ENCODE measurements at regions not wholly inside any gene's neighbourhood (a gene's known extent, or its start where the extent isn't known, plus 50 kb on each side); places are given as distances from the start of the nearest gene placed in this dataset.

GRCh38 chr4:179029683-179030082 is 1587.4 kb upstream of the AGA start (continued):
- TF ChIP-seq NBN (IDR thresholded peaks at IDR 0.05): no peak

- H3K27ac ChIP-seq (ENCODE audit: control insufficient read depth, insufficient read depth): no peak overlapping the region
- POLR2A ChIA-PET: no interaction called here
- FAIRE-seq (no peak), DNase-seq (ENCODE audit: low read depth, low spot score) (no peak), ATAC-seq (peak; percentile 45)
- SMC1A ChIA-PET (ENCODE audit: uncharacterized antibody, unreplicated experiment): interaction anchor here (1.0 to 1.6 kb wide), 3 partner anchors 10 to 297 kb away, joined by 3 to 4 read pairs (median 3); no protein-coding TSS in a partner anchor
- TF ChIP-seq HDAC6 (IDR thresholded peaks at IDR 0.05; ENCODE audit: unreplicated experiment): no peak
- peak; percentile 45; the same call in 1 of the 2 replicates for TF ChIP-seq RAD51 (IDR thresholded peaks at IDR 0.05)
- 21% methylated on average over 1 of the region's 1 CpG for WGBS (ENCODE audit: insufficient coverage, insufficient replicate concordance, low lambda C conversion rate, missing lambda C conversion rate)
- intact Hi-C loops (cut with micrococcal nuclease; ENCODE audit: unreplicated experiment) (no loop called here), in situ Hi-C loops (cut with MboI) (no loop called here)
- CTCF ChIA-PET: interaction anchor here (0.9 kb wide), 1 partner anchor 11 kb away, joined by 5 read pairs; no protein-coding TSS in a partner anchor
- H3K4me1 ChIP-seq (ENCODE audit: control insufficient read depth, insufficient read depth, low read length): no peaks in the 10 kb centered on the region
- H3K27me3 ChIP-seq (replicated peaks in 1 of 2; ENCODE audit: control insufficient read depth in 2 of 2, insufficient read depth in 2 of 2, low read length in 1 of 2): no peaks in the 10 kb centered on the region
- H2AFZ ChIP-seq (ENCODE audit: control insufficient read depth, low read depth, low read length): no peak overlapping the region
- RAD21 ChIA-PET (ENCODE audit: unreplicated experiment): no interaction called here
- no peaks in the 10 kb centered on the region for H4K20me1 ChIP-seq (ENCODE audit: control insufficient read depth, insufficient read depth)
- H3K79me2 ChIP-seq (ENCODE audit: control insufficient read depth, insufficient read depth, low read length): no peaks in the 10 kb centered on the region
- H3K36me3 ChIP-seq (ENCODE audit: control insufficient read depth in 2 of 2, insufficient read depth in 2 of 2, low read length in 1 of 2): no peaks in the 10 kb centered on the region
- no TSS peak for BruUV-seq (replicated peaks)
- no peak overlapping the region for H3K4me2 ChIP-seq (ENCODE audit: control insufficient read depth, insufficient read depth)
- H3K9ac ChIP-seq (ENCODE audit: control insufficient read depth, insufficient read depth, low read length): no peak overlapping the region
- no peaks in the 10 kb centered on the region for H3K9me3 ChIP-seq (replicated peaks; ENCODE audit: control insufficient read depth, insufficient read depth, low read length)
- H3K4me3 ChIP-seq: no peak overlapping the region
Observed at GRCh38 chr4:179040259-179040658, 1598.0 kb upstream of the AGA start.

GRCh38 chr4:179048839-179049453 is 1606.7 kb upstream of the AGA start:
- Histone ChIP-seq H3K27me3 (replicated peaks in 1 of 2; ENCODE audit: control insufficient read depth in 2 of 2, insufficient read depth in 2 of 2, low read length in 1 of 2) (no peaks in the 10 kb centered on the region), H3K9me3 (replicated peaks; ENCODE audit: control insufficient read depth, insufficient read depth, low read length) (no peaks in the 10 kb centered on the region), H3K79me2 (ENCODE audit: control insufficient read depth, insufficient read depth, low read length) (no peaks in the 10 kb centered on the region), H4K20me1 (ENCODE audit: control insufficient read depth, insufficient read depth) (no peaks in the 10 kb centered on the region), H3K27ac (ENCODE audit: control insufficient read depth, insufficient read depth) (no peak overlapping the region), H3K9ac (ENCODE audit: control insufficient read depth, insufficient read depth, low read length) (no peak overlapping the region), H3K36me3 (ENCODE audit: control insufficient read depth in 2 of 2, insufficient read depth in 2 of 2, low read length in 1 of 2) (no peaks in the 10 kb centered on the region), H3K4me1 (ENCODE audit: control insufficient read depth, insufficient read depth, low read length) (no peaks in the 10 kb centered on the region), H2AFZ (ENCODE audit: control insufficient read depth, low read depth, low read length) (no peak overlapping the region), H3K4me3 (no peak overlapping the region), H3K4me2 (ENCODE audit: control insufficient read depth, insufficient read depth) (no peak overlapping the region)
- no peak for FAIRE-seq
- intact Hi-C loops (cut with micrococcal nuclease; ENCODE audit: unreplicated experiment) (no loop called here), in situ Hi-C loops (cut with MboI) (no loop called here)
- SMC1A ChIA-PET (ENCODE audit: uncharacterized antibody, unreplicated experiment): no interaction called here
- BruUV-seq (replicated peaks): no TSS peak
- no peak for DNase-seq (ENCODE audit: low read depth, low spot score)
- 3% methylated on average over 6 of the region's 6 CpGs for WGBS (ENCODE audit: insufficient coverage, insufficient replicate concordance, low lambda C conversion rate, missing lambda C conversion rate)
- POLR2A ChIA-PET: no interaction called here
- CTCF ChIA-PET: interaction anchor here (0.6 kb wide), 1 partner anchor 130 kb away, joined by 3 read pairs; no protein-coding TSS in a partner anchor
- RAD21 ChIA-PET (ENCODE audit: unreplicated experiment): no interaction called here
- ATAC-seq: no peak
- TF ChIP-seq ZSCAN29 (IDR thresholded peaks at IDR 0.05) (no peak), MLLT1 (IDR thresholded peaks at IDR 0.05) (no peak), ESRRA (IDR thresholded peaks at IDR 0.05; ENCODE audit: low read length) (no peak), FOXM1 (IDR thresholded peaks at IDR 0.05; ENCODE audit: low read depth, low read length) (no peak), NR2C1 (IDR thresholded peaks at IDR 0.05) (no peak), TCF3 (IDR thresholded peaks at IDR 0.05; ENCODE audit: borderline replicate concordance, insufficient read depth, low read depth, low read length) (no peak), CHD2 (IDR thresholded peaks at IDR 0.05; ENCODE audit: borderline replicate concordance, low read depth, low read length) (no peak), KAT2A (conservative IDR thresholded peaks at IDR 0.05; ENCODE audit: control insufficient read depth, low read depth, low read length) (no peak)

Measured in GM12878 (cell line).